ENCODE measurements at regions not wholly inside any gene's neighbourhood (a gene's known extent, or its start where the extent isn't known, plus 50 kb on each side); places are given as distances from the start of the nearest gene placed in this dataset.

GRCh38 chr3:20316238-20316637 is 130.2 kb upstream of the SGO1 start:
- TF ChIP-seq POLR2A (IDR thresholded peaks at IDR 0.05): no peak
- TF ChIP-seq, protein P1, sequence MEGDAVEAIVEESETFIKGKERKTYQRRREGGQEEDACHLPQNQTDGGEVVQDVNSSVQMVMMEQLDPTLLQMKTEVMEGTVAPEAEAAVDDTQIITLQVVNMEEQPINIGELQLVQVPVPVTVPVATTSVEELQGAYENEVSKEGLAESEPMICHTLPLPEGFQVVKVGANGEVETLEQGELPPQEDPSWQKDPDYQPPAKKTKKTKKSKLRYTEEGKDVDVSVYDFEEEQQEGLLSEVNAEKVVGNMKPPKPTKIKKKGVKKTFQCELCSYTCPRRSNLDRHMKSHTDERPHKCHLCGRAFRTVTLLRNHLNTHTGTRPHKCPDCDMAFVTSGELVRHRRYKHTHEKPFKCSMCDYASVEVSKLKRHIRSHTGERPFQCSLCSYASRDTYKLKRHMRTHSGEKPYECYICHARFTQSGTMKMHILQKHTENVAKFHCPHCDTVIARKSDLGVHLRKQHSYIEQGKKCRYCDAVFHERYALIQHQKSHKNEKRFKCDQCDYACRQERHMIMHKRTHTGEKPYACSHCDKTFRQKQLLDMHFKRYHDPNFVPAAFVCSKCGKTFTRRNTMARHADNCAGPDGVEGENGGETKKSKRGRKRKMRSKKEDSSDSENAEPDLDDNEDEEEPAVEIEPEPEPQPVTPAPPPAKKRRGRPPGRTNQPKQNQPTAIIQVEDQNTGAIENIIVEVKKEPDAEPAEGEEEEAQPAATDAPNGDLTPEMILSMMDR (IDR thresholded peaks at IDR 0.05): no peak

All from thyroid gland (tissue), 4 donors.